GM20000 (cell line): ENCODE measurements at regions not wholly inside any gene's neighbourhood (a gene's known extent, or its start where the extent isn't known, plus 50 kb on each side); places are given as distances from the start of the nearest gene placed in this dataset.

ENCODE experiments used
- DNase-seq: peaks from one replicate; pipeline ENCODE4 v3.0.0; 2012; ENCODE audit warnings: low spot score
- CTCF ChIP-seq: IDR thresholded peaks from 2 replicates; pipeline ENCODE4 v1.5.1; 2012; ENCODE audit warnings: mild to moderate bottlenecking, control low read depth; ENCODE audit errors: extremely low read depth, missing control alignments

- DNase-seq: no peak
- no peak for TF ChIP-seq CTCF
Observed at GRCh38 chr1:196001188-196001587, 607.1 kb downstream of the KCNT2 start.

GRCh38 chr1:195999022-195999421 is 609.2 kb downstream of the KCNT2 start:
- no peak for TF ChIP-seq CTCF
- DNase-seq: no peak

- no peak for DNase-seq
- TF ChIP-seq CTCF: no peak
Observed at GRCh38 chr1:195981448-195982139, 626.6 kb downstream of the KCNT2 start.

- no peak for DNase-seq
- TF ChIP-seq CTCF: no peak
Observed at GRCh38 chr1:195979646-195980045, 628.6 kb downstream of the KCNT2 start.

- DNase-seq: no peak
- TF ChIP-seq CTCF: no peak
Observed at GRCh38 chr1:195973311-195973904, 634.8 kb downstream of the KCNT2 start.

GRCh38 chr1:195971589-195971988 is 636.7 kb downstream of the KCNT2 start:
- no peak for DNase-seq
- TF ChIP-seq CTCF: no peak

GRCh38 chr1:195970209-195970608 is 638.0 kb downstream of the KCNT2 start:
- no peak for DNase-seq
- no peak for TF ChIP-seq CTCF
